HuH-7 (cell line): ENCODE measurements at regions not wholly inside any gene's neighbourhood (a gene's known extent, or its start where the extent isn't known, plus 50 kb on each side); places are given as distances from the start of the nearest gene placed in this dataset.
"Not testable (repeated sequence)": the region's sequence is repeated elsewhere in the genome, so short reads cannot be mapped to it uniquely, and the experiment has no call there.

ENCODE experiments used
- DNase-seq: peaks from one replicate; pipeline ENCODE4 v3.0.0; 2011; ENCODE audit warnings: low spot score

- no peak for DNase-seq
These were observed 211.7 kb downstream of the LIG4 start for GRCh38 chr13:108003626-108004025.

- DNase-seq = no peak
These were observed 214.3 kb downstream of the LIG4 start for GRCh38 chr13:108000998-108001397.

- no peak for DNase-seq
These were observed 215.6 kb downstream of the LIG4 start for GRCh38 chr13:107999751-108000150.

GRCh38 chr13:107994137-107994536 lies 221.2 kb downstream of the LIG4 start:
- no peak for DNase-seq

GRCh38 chr13:107993239-107993949 lies 221.9 kb downstream of the LIG4 start:
- DNase-seq = no peak

GRCh38 chr13:107992542-107992941 lies 222.8 kb downstream of the LIG4 start:
- DNase-seq = no peak

- no peak for DNase-seq
These were observed 238.2 kb downstream of the LIG4 start for GRCh38 chr13:107977071-107977574.

GRCh38 chr13:107976628-107977027 lies 238.7 kb downstream of the LIG4 start:
- DNase-seq = no peak

- DNase-seq = no peak
These were observed 240.9 kb downstream of the LIG4 start for GRCh38 chr13:107974409-107974808.

- no peak for DNase-seq
These were observed 245.8 kb downstream of the LIG4 start for GRCh38 chr13:107969546-107969945.

GRCh38 chr13:107968470-107968869 lies 246.9 kb downstream of the LIG4 start:
- no peak for DNase-seq

- no peak for DNase-seq
These were observed 250.9 kb downstream of the LIG4 start for GRCh38 chr13:107964395-107964794.

GRCh38 chr13:107961849-107962608 lies 253.3 kb downstream of the LIG4 start:
- DNase-seq = no peak

GRCh38 chr13:107960301-107960700 lies 255.0 kb downstream of the LIG4 start:
- DNase-seq = no peak

GRCh38 chr13:107956889-107957288 lies 258.4 kb downstream of the LIG4 start:
- no peak for DNase-seq

GRCh38 chr13:107942030-107942617 lies 273.2 kb downstream of the LIG4 start:
- DNase-seq = no peak

GRCh38 chr13:107941345-107942029 lies 273.8 kb downstream of the LIG4 start:
- no peak for DNase-seq

- DNase-seq = no peak
These were observed 277.5 kb downstream of the LIG4 start for GRCh38 chr13:107937848-107938247.

- no peak for DNase-seq
These were observed 284.3 kb downstream of the LIG4 start for GRCh38 chr13:107931056-107931455.

GRCh38 chr13:107928762-107929161 lies 286.6 kb downstream of the LIG4 start:
- DNase-seq = no peak

- no peak for DNase-seq
These were observed 287.8 kb downstream of the LIG4 start for GRCh38 chr13:107927557-107927956.

GRCh38 chr13:107926515-107926914 lies 288.8 kb downstream of the LIG4 start:
- DNase-seq = not testable (repeated sequence)
